IMR-90 (cell line): ENCODE measurements at regions not wholly inside any gene's neighbourhood (a gene's known extent, or its start where the extent isn't known, plus 50 kb on each side); places are given as distances from the start of the nearest gene placed in this dataset.

Source experiments
- ATAC-seq: fragments of 200-7000 bp; cut with Tn5 transposase; 2 replicates; pipeline ENCODE4 v1.9.1; 2020; ENCODE audit warnings: low read depth, mild to moderate bottlenecking, moderate library complexity
- BruUV-seq: library from RNA; stranded (reverse); fragments of 400-500 nt; replicated peaks from 2 replicates; lab custom pipeline; 2021; lab: Mats Ljungman, UMichigan
- CTCF ChIA-PET: fragments of 300-600 bp; formaldehyde crosslinking; extraction: SDS; loops from one replicate; lab custom pipeline; 2021; ENCODE audit warnings: antibody characterized with exemption; lab: Yijun Ruan, JAX
- POLR2A ChIA-PET: fragments of 300-600 bp; sonication (Branson Sonifier 250); formaldehyde crosslinking; loops from one replicate; lab custom pipeline; 2022; ENCODE audit warnings: antibody characterized with exemption; ENCODE audit not compliant: unreplicated experiment; lab: Charles Lee
- DNase-seq: peaks from one replicate; pipeline ENCODE4 v3.0.0; 2013
- H2AFZ ChIP-seq: replicated peaks from 2 replicates; pipeline ENCODE3; 2013; ENCODE audit warnings: low read length, mild to moderate bottlenecking; ENCODE audit not compliant: poor library complexity
- H2AK5ac ChIP-seq: 2 replicates; pipeline ENCODE4 v1.6.1; 2013; ENCODE audit warnings: low read depth, low read length, inconsistent platforms
- H2AK9ac ChIP-seq: replicated peaks from 2 replicates; pipeline ENCODE3; 2013; ENCODE audit warnings: mild to moderate bottlenecking, low read depth, low read length, moderate library complexity; ENCODE audit not compliant: poor library complexity
- H2BK120ac ChIP-seq: 2 replicates; pipeline ENCODE4 v1.6.1; 2013; ENCODE audit warnings: low read depth, low read length, inconsistent platforms
- H2BK15ac ChIP-seq: 3 replicates; pipeline ENCODE4 v1.6.1; 2013; ENCODE audit warnings: low read depth, low read length, inconsistent platforms
- H2BK20ac ChIP-seq: 2 replicates; pipeline ENCODE4 v1.6.1; 2013; ENCODE audit warnings: low read depth, mild to moderate bottlenecking, inconsistent platforms, low read length, moderate library complexity
- H2BK5ac ChIP-seq: 2 replicates; pipeline ENCODE4 v1.6.1; 2013; ENCODE audit warnings: mild to moderate bottlenecking, low read depth, low read length, inconsistent platforms; ENCODE audit not compliant: poor library complexity, severe bottlenecking
- H3K14ac ChIP-seq: replicated peaks from 2 replicates; pipeline ENCODE4 v1.6.1; 2013; ENCODE audit warnings: low read depth, low read length, inconsistent platforms
- H3K18ac ChIP-seq: 2 replicates; pipeline ENCODE4 v1.6.1; 2013; ENCODE audit warnings: low read depth, low read length, control low read depth
- H3K23ac ChIP-seq: 2 replicates; pipeline ENCODE4 v1.6.1; 2013; ENCODE audit warnings: low read depth, low read length, inconsistent platforms
- H3K27ac ChIP-seq: 2 replicates; pipeline ENCODE4 v1.5.1; 2013; ENCODE audit warnings: mild to moderate bottlenecking, control low read depth, low read length; ENCODE audit not compliant: insufficient read depth
- H3K27me3 ChIP-seq: 2 replicates; pipeline ENCODE4 v1.6.1; 2013; ENCODE audit warnings: low read length; ENCODE audit not compliant: control insufficient read depth, insufficient read depth
- H3K36me3 ChIP-seq: 2 replicates; pipeline ENCODE4 v1.6.1; 2013; ENCODE audit warnings: low read length, mixed read lengths; ENCODE audit not compliant: control insufficient read depth, insufficient read depth
- H3K4ac ChIP-seq: 2 replicates; pipeline ENCODE4 v1.6.1; 2013; ENCODE audit warnings: low read depth, low read length, inconsistent platforms
- H3K4me1 ChIP-seq: 2 replicates; pipeline ENCODE4 v1.6.1; 2013; ENCODE audit warnings: low read length, mixed read lengths; ENCODE audit not compliant: control insufficient read depth, insufficient read depth
- H3K4me2 ChIP-seq: 2 replicates; pipeline ENCODE4 v1.6.1; 2013; ENCODE audit warnings: low read depth, mild to moderate bottlenecking, control low read depth, low read length, moderate library complexity
- H3K4me3 ChIP-seq: 2 replicates; pipeline ENCODE4 v1.5.1; 2013; ENCODE audit warnings: low read depth, mild to moderate bottlenecking, control low read depth, low read length, moderate library complexity; ENCODE audit not compliant: insufficient read depth
- H3K56ac ChIP-seq: 2 replicates; pipeline ENCODE4 v1.6.1; 2013; ENCODE audit warnings: low read length, inconsistent platforms; ENCODE audit not compliant: insufficient read depth; ENCODE audit errors: extremely low read depth
- H3K79me1 ChIP-seq, 2 experiments: 2 replicates each; pipeline ENCODE4 v1.6.1; 2013; ENCODE audit warnings: low read length in 2 of 2, inconsistent platforms in 1 of 2, low read depth in 1 of 2
- H3K9ac ChIP-seq: 2 replicates; pipeline ENCODE4 v1.6.1; 2013; ENCODE audit warnings: low read depth, low read length, control low read depth
- H3K9me1 ChIP-seq: 2 replicates; pipeline ENCODE4 v1.6.1; 2013; ENCODE audit warnings: low read length, inconsistent platforms; ENCODE audit not compliant: insufficient read depth
- H3K9me3 ChIP-seq: 2 replicates; pipeline ENCODE4 v1.6.1; 2013; ENCODE audit warnings: low read length; ENCODE audit not compliant: control insufficient read depth, insufficient read depth
- H4K20me1 ChIP-seq: 2 replicates; pipeline ENCODE4 v1.6.1; 2013; ENCODE audit warnings: low read length, inconsistent platforms; ENCODE audit not compliant: insufficient read depth
- H4K5ac ChIP-seq: 2 replicates; pipeline ENCODE4 v1.6.1; 2013; ENCODE audit warnings: mild to moderate bottlenecking, low read depth, low read length, control low read depth
- H4K8ac ChIP-seq, 2 experiments: 2 replicates each; pipeline ENCODE4 v1.6.1; 2013; ENCODE audit warnings: low read depth in 2 of 2, low read length in 2 of 2, control low read depth in 1 of 2, inconsistent platforms in 1 of 2
- H4K91ac ChIP-seq: 2 replicates; pipeline ENCODE4 v1.6.1; 2013; ENCODE audit warnings: low read depth, low read length, inconsistent platforms; ENCODE audit not compliant: insufficient read depth
- CHD1 ChIP-seq: IDR thresholded peaks from 2 replicates; pipeline ENCODE4 v1.6.1; 2012; ENCODE audit warnings: low read depth, low read length, improper control_type of control experiment
- MAFK ChIP-seq: IDR thresholded peaks from 2 replicates; pipeline ENCODE4 v1.6.1; 2012; ENCODE audit warnings: low read depth, low read length, improper control_type of control experiment
- NFE2L2 ChIP-seq: fragments of 150-350 bp; IDR thresholded peaks from 2 replicates; pipeline ENCODE4 v1.6.1; 2016; ENCODE audit warnings: low read depth, mild to moderate bottlenecking, low read length
- RCOR1 ChIP-seq: IDR thresholded peaks from 2 replicates; pipeline ENCODE4 v1.6.1; 2012; ENCODE audit warnings: mild to moderate bottlenecking, low read length, improper control_type of control experiment; ENCODE audit not compliant: insufficient replicate concordance
- WGBS, 2 experiments: methylation state at CpG; one replicate each; pipeline versions ENCODE4 v1.1.5 to v1.1.7; 2013; ENCODE audit warnings: missing lambda C conversion rate in 2 of 2; ENCODE audit not compliant: insufficient read length in 1 of 2; ENCODE audit errors: extremely low coverage in 2 of 2; 5-methylcytosine and 5-hydroxymethylcytosine counted together
- dilution Hi-C: fragments of 300-500 bp; cut with HindIII; formaldehyde crosslinking; loops from one replicate; pipeline ENCODE4 v1.14.3; 2018; ENCODE audit warnings: low sequenced_read_pairs; ENCODE audit not compliant: unreplicated experiment
- in situ Hi-C: fragments of 300-500 bp; cut with MboI; formaldehyde crosslinking; loops from 3 replicates; pipeline ENCODE4 v1.14.3; 2019; ENCODE audit warnings: low sequenced_read_pairs, inconsistent platforms, mixed read lengths
- intact Hi-C: fragments of 100-400 bp; cut with micrococcal nuclease; formaldehyde crosslinking; loops from 2 replicates; pipeline ENCODE4 v1.10.0; 2022

- Histone ChIP-seq H3K14ac (no peak overlapping the region), H2BK15ac (no peak overlapping the region), H2AK5ac (no peak overlapping the region), H4K91ac (no peak overlapping the region), H4K20me1 (no peaks in the 10 kb centered on the region), H3K4me2 (no peak overlapping the region), H2AK9ac (no peak overlapping the region), H3K23ac (no peak overlapping the region), H2BK5ac (no peak overlapping the region), H3K9me3 (peaks cover 7% of the 10 kb centered on the region), H3K4ac (no peak overlapping the region), H3K4me1 (no peaks in the 10 kb centered on the region), H3K56ac (no peak overlapping the region), H2BK120ac (no peak overlapping the region), H3K27me3 (no peaks in the 10 kb centered on the region), H3K9me1 (no peaks in the 10 kb centered on the region), H2BK20ac (no peak overlapping the region), H4K8ac (no peak overlapping the region), H3K18ac (no peak overlapping the region), H3K36me3 (no peaks in the 10 kb centered on the region), H3K79me1 (no peaks in the 10 kb centered on the region), H3K4me3 (no peak overlapping the region), H4K5ac (no peak overlapping the region), H3K27ac (no peak overlapping the region), H3K9ac (no peak overlapping the region), H2AFZ (no peak overlapping the region)
- in situ Hi-C loops = no loop called here
- no peak for ATAC-seq
- no TSS peak for BruUV-seq
- no peak for DNase-seq
- ChIA-PET POLR2A (no interaction called here), CTCF (no interaction called here)
- WGBS, 2 experiments = no CpG with 5 or more reads among the region's 4 CpGs
- dilution Hi-C loops = no loop called here
- TF ChIP-seq NFE2L2 (no peak), CHD1 (no peak), MAFK (no peak), RCOR1 (no peak)
- intact Hi-C loops = no loop called here
Observed at GRCh38 chr2:228867406-228867805, 403.7 kb downstream of the PID1 start.
